ENCODE measurements at regions not wholly inside any gene's neighbourhood (a gene's known extent, or its start where the extent isn't known, plus 50 kb on each side); places are given as distances from the start of the nearest gene placed in this dataset.

DNA sequence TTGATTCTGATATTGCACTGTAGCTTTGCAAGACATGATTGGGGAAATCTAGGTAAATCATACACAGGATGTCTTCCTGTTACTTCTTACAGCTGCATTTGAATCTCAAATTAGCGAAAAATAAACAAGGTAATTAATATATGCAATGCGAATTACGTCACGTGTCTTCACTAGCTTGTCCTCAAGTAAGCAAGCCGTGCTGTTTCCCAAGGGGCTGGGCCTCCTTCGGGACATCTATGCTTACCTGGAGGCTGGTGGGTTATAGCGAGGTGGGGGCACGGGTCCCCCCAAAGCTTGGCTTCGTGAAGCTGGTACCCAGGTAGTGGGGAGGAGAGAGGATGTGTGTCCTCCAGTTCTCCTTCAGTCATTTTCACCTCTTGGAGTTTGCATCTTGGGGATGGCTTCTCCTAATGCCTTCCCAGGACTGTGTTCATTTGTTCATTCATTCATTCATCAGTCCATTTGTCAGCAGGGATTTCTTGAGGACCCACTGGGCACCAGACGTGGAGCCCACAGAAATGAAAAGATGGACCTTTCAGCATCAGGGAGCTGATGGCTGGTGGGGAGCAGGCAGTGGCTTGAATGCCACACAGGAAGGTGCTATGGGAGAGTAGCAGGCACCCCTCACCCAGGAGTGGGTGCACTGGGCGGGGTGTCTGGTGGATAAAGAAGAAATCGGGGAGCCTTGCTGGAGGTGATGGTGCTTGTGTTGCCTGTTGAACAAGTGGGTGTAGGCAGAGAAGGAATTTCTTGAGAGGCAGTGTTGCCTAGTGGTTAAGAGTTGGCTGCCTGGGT lies 155.1 kb downstream of the GLI2 start:
- H4K20me1 ChIP-seq (ENCODE audit: control insufficient read depth, insufficient read depth, low read length, poor library complexity, severe bottlenecking), result no peaks in the 10 kb centered on the region
- intact Hi-C loops (cut with micrococcal nuclease), result no loop called here
- H3K9me3 Mint-ChIP-seq (ENCODE audit: insufficient read depth), result no peaks in the 10 kb centered on the region
- no peaks in the 10 kb centered on the region for H3K79me2 ChIP-seq (ENCODE audit: control insufficient read depth, insufficient read depth, low read length)
- H3K4me2 ChIP-seq (replicated peaks; ENCODE audit: low read depth, low read length, poor library complexity, severe bottlenecking), result no peak overlapping the region
- whole genome bisulfite sequencing (ENCODE audit: insufficient coverage), result 87% methylated on average over 8 of the region's 12 CpGs
- no peak overlapping the region for H3K27ac Mint-ChIP-seq
- no peaks in the 10 kb centered on the region for H3K27me3 Mint-ChIP-seq
- no peak overlapping the region for H3K27ac ChIP-seq (ENCODE audit: low read length in 2 of 2)
- no peak for DNase-seq
- no peak overlapping the region for H3K9ac ChIP-seq (ENCODE audit: low read length)
- H3K4me3 ChIP-seq (ENCODE audit: control extremely low read depth in 1 of 5, extremely low read depth in 1 of 5, insufficient read depth in 1 of 5, low read depth in 2 of 5, low read length in 4 of 5), result no peak overlapping the region
- H2AFZ ChIP-seq (ENCODE audit: insufficient read depth, low read depth, low read length, poor library complexity, severe bottlenecking), result no peak overlapping the region
- TF ChIP-seq CTCF (IDR thresholded peaks at IDR 0.05), result no peak
- no peak for TF ChIP-seq EZH2 (IDR thresholded peaks at IDR 0.05; ENCODE audit: borderline replicate concordance, insufficient read depth, low read depth, low read length, poor library complexity, severe bottlenecking)
- H3K27me3 ChIP-seq (replicated peaks in 1 of 4; ENCODE audit: control extremely low read depth in 1 of 4, control insufficient read depth in 3 of 4, insufficient read depth in 4 of 4, low read length in 3 of 4), result no peaks in the 10 kb centered on the region
- H3K4me1 ChIP-seq (ENCODE audit: control insufficient read depth in 2 of 2, insufficient read depth in 2 of 2, low read length in 2 of 2), result no peaks in the 10 kb centered on the region
- ChIA-PET POLR2A (no interaction called here), CTCF (no interaction called here)
- no peaks in the 10 kb centered on the region for H3K36me3 ChIP-seq (replicated peaks in 1 of 2; ENCODE audit: control extremely low read depth in 1 of 2, control insufficient read depth in 1 of 2, extremely low read depth in 1 of 2, insufficient read depth in 2 of 2, low read length in 1 of 2)
- H3K9me3 ChIP-seq (ENCODE audit: control extremely low read depth in 1 of 3, control insufficient read depth in 2 of 3, insufficient read depth in 1 of 3, low read length in 2 of 3), result peaks cover 0 to 3% (median 0%) of the 10 kb centered on the region in 3 donors
- ATAC-seq (ENCODE audit: low read depth), result no peak
- no peak overlapping the region for H3K4me3 Mint-ChIP-seq
- no peaks in the 10 kb centered on the region for H3K4me1 Mint-ChIP-seq

- Mint-ChIP-seq H3K27ac (no peak overlapping the region), H3K4me3 (no peak overlapping the region), H3K9me3 (ENCODE audit: insufficient read depth) (no peaks in the 10 kb centered on the region), H3K4me1 (no peaks in the 10 kb centered on the region), H3K27me3 (no peaks in the 10 kb centered on the region)
- intact Hi-C loops (cut with micrococcal nuclease), result no loop called here
- Histone ChIP-seq H2AFZ (ENCODE audit: insufficient read depth, low read depth, low read length, poor library complexity, severe bottlenecking) (no peak overlapping the region), H3K9me3 (ENCODE audit: control extremely low read depth in 1 of 3, control insufficient read depth in 2 of 3, insufficient read depth in 1 of 3, low read length in 2 of 3) (peaks cover 0 to 3% (median 0%) of the 10 kb centered on the region in 3 donors), H3K27ac (ENCODE audit: low read length in 2 of 2) (no peak overlapping the region), H3K27me3 (replicated peaks in 1 of 4; ENCODE audit: control extremely low read depth in 1 of 4, control insufficient read depth in 3 of 4, insufficient read depth in 4 of 4, low read length in 3 of 4) (no peaks in the 10 kb centered on the region), H3K79me2 (ENCODE audit: control insufficient read depth, insufficient read depth, low read length) (no peaks in the 10 kb centered on the region), H3K4me3 (ENCODE audit: control extremely low read depth in 1 of 5, extremely low read depth in 1 of 5, insufficient read depth in 1 of 5, low read depth in 2 of 5, low read length in 4 of 5) (no peak overlapping the region), H3K36me3 (replicated peaks in 1 of 2; ENCODE audit: control extremely low read depth in 1 of 2, control insufficient read depth in 1 of 2, extremely low read depth in 1 of 2, insufficient read depth in 2 of 2, low read length in 1 of 2) (no peaks in the 10 kb centered on the region), H3K4me2 (replicated peaks; ENCODE audit: low read depth, low read length, poor library complexity, severe bottlenecking) (no peak overlapping the region), H3K9ac (ENCODE audit: low read length) (no peak overlapping the region), H3K4me1 (ENCODE audit: control insufficient read depth in 2 of 2, insufficient read depth in 2 of 2, low read length in 2 of 2) (no peaks in the 10 kb centered on the region), H4K20me1 (ENCODE audit: control insufficient read depth, insufficient read depth, low read length, poor library complexity, severe bottlenecking) (no peaks in the 10 kb centered on the region)
- WGBS (ENCODE audit: insufficient coverage), result 96% methylated on average over 5 of the region's 8 CpGs
- ChIA-PET CTCF (no interaction called here), POLR2A (no interaction called here)
- TF ChIP-seq CTCF (IDR thresholded peaks at IDR 0.05) (no peak), EZH2 (IDR thresholded peaks at IDR 0.05; ENCODE audit: borderline replicate concordance, insufficient read depth, low read depth, low read length, poor library complexity, severe bottlenecking) (no peak)
- ATAC-seq (ENCODE audit: low read depth) (no peak), DNase-seq (no peak)
Observed at GRCh38 chr2:120892271-120892966, 156.8 kb downstream of the GLI2 start.

Measured in B cell (primary cell).